DMS114 treated with DMSO at 0.1 percent for 48 hours (cell line): ENCODE measurements at regions not wholly inside any gene's neighbourhood (a gene's known extent, or its start where the extent isn't known, plus 50 kb on each side); places are given as distances from the start of the nearest gene placed in this dataset.
"Not testable (repeated sequence)": the region's sequence is repeated elsewhere in the genome, so short reads cannot be mapped to it uniquely, and the experiment has no call there.

ENCODE experiments used
- DNase-seq: peaks from one replicate; lab custom pipeline; 2025; ENCODE audit not compliant: unreplicated experiment; lab: John Stamatoyannopoulos, UW

- DNase-seq = no peak
These were observed 66.6 kb upstream of the RHOU start for GRCh38 chr1:228668553-228669241.

- no peak for DNase-seq
These were observed 66.1 kb upstream of the RHOU start for GRCh38 chr1:228669242-228669585.

- not testable (repeated sequence) for DNase-seq
These were observed 54.2 kb upstream of the RHOU start for GRCh38 chr1:228681076-228681565.

- DNase-seq = no peak
These were observed 51.9 kb upstream of the RHOU start for GRCh38 chr1:228683428-228683827.

- DNase-seq = no peak
These were observed 50.7 kb upstream of the RHOU start for GRCh38 chr1:228684607-228685006.

GRCh38 chr1:228685081-228685660 is 50.1 kb upstream of the RHOU start:
- DNase-seq = no peak
